ENCODE measurements at regions not wholly inside any gene's neighbourhood (a gene's known extent, or its start where the extent isn't known, plus 50 kb on each side); places are given as distances from the start of the nearest gene placed in this dataset.

DNA sequence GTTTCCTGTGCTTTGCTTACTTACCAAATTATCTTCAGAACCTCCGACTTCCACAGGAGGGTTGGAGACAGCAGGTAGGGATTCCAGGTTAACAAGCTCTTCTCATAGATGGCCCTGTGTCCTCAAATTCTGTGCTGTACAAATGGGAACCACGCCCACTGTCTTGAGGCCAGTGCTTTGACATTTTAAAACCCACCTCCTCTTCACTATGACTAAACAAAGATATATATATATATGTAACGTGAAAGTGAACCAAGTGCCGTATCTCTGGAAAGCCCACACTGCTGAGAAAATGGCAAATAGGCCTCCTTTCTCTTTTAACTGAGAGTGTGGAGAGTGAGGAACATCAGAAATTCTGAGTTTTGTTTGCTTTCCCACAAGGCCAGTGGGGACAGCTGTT, 99.6 kb downstream of the ZBTB18 start:
- no peak overlapping the region for H2AFZ ChIP-seq (ENCODE audit: low read depth, low read length)

GRCh38 chr1:244151537-244151936, 100.5 kb downstream of the ZBTB18 start:
- Histone ChIP-seq H3K9ac (ENCODE audit: low read length) (no peak overlapping the region), H3F3A (ENCODE audit: insufficient read depth, low read length, poor library complexity, severe bottlenecking) (no peaks in the 10 kb centered on the region), H4K20me1 (ENCODE audit: insufficient read depth) (no peaks in the 10 kb centered on the region), H3K4me2 (ENCODE audit: low read length) (no peak overlapping the region), H3K79me2 (replicated peaks; ENCODE audit: insufficient read depth, low read length) (no peaks in the 10 kb centered on the region), H3K4me3 (ENCODE audit: low read length) (no peak overlapping the region), H3K27ac (ENCODE audit: low read length) (no peak overlapping the region), H3K36me3 (ENCODE audit: insufficient read depth, low read length) (no peaks in the 10 kb centered on the region), H2AFZ (ENCODE audit: low read depth, low read length) (no peak overlapping the region), H3K9me3 (ENCODE audit: low read length) (no peaks in the 10 kb centered on the region), H3K27me3 (ENCODE audit: insufficient read depth, low read depth, low read length) (no peaks in the 10 kb centered on the region), H3K9me2 (ENCODE audit: insufficient read depth, low read length) (no peaks in the 10 kb centered on the region)
- TF ChIP-seq POLR2AphosphoS5 (IDR thresholded peaks at IDR 0.05) (no peak), TAF1 (IDR thresholded peaks at IDR 0.05; ENCODE audit: low read depth) (no peak), EP300 (conservative IDR thresholded peaks at IDR 0.05; ENCODE audit: poor library complexity, severe bottlenecking) (no peak), EZH2 (IDR thresholded peaks at IDR 0.05; ENCODE audit: borderline replicate concordance, insufficient read depth, low read length, poor library complexity, severe bottlenecking) (no peak), SMC3 (conservative IDR thresholded peaks at IDR 0.05; ENCODE audit: poor library complexity) (no peak), RAD21 (conservative IDR thresholded peaks at IDR 0.05) (no peak), MXI1 (conservative IDR thresholded peaks at IDR 0.05; ENCODE audit: poor library complexity, severe bottlenecking) (no peak)
- TF ChIP-seq, protein P1, sequence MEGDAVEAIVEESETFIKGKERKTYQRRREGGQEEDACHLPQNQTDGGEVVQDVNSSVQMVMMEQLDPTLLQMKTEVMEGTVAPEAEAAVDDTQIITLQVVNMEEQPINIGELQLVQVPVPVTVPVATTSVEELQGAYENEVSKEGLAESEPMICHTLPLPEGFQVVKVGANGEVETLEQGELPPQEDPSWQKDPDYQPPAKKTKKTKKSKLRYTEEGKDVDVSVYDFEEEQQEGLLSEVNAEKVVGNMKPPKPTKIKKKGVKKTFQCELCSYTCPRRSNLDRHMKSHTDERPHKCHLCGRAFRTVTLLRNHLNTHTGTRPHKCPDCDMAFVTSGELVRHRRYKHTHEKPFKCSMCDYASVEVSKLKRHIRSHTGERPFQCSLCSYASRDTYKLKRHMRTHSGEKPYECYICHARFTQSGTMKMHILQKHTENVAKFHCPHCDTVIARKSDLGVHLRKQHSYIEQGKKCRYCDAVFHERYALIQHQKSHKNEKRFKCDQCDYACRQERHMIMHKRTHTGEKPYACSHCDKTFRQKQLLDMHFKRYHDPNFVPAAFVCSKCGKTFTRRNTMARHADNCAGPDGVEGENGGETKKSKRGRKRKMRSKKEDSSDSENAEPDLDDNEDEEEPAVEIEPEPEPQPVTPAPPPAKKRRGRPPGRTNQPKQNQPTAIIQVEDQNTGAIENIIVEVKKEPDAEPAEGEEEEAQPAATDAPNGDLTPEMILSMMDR (IDR thresholded peaks at IDR 0.05; ENCODE audit: poor library complexity, severe bottlenecking), result no peak
- TF ChIP-seq, protein P2, sequence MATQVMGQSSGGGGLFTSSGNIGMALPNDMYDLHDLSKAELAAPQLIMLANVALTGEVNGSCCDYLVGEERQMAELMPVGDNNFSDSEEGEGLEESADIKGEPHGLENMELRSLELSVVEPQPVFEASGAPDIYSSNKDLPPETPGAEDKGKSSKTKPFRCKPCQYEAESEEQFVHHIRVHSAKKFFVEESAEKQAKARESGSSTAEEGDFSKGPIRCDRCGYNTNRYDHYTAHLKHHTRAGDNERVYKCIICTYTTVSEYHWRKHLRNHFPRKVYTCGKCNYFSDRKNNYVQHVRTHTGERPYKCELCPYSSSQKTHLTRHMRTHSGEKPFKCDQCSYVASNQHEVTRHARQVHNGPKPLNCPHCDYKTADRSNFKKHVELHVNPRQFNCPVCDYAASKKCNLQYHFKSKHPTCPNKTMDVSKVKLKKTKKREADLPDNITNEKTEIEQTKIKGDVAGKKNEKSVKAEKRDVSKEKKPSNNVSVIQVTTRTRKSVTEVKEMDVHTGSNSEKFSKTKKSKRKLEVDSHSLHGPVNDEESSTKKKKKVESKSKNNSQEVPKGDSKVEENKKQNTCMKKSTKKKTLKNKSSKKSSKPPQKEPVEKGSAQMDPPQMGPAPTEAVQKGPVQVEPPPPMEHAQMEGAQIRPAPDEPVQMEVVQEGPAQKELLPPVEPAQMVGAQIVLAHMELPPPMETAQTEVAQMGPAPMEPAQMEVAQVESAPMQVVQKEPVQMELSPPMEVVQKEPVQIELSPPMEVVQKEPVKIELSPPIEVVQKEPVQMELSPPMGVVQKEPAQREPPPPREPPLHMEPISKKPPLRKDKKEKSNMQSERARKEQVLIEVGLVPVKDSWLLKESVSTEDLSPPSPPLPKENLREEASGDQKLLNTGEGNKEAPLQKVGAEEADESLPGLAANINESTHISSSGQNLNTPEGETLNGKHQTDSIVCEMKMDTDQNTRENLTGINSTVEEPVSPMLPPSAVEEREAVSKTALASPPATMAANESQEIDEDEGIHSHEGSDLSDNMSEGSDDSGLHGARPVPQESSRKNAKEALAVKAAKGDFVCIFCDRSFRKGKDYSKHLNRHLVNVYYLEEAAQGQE (IDR thresholded peaks at IDR 0.05; ENCODE audit: borderline replicate concordance), result no peak

More for the DNA sequence above, 99.6 kb downstream of the ZBTB18 start:
- H3K4me2 ChIP-seq (ENCODE audit: low read length), result no peak overlapping the region
- no peaks in the 10 kb centered on the region for H3K9me2 ChIP-seq (ENCODE audit: insufficient read depth, low read length)
- no peak overlapping the region for H3K27ac ChIP-seq (ENCODE audit: low read length)
- TF ChIP-seq RAD21 (conservative IDR thresholded peaks at IDR 0.05), result no peak
- TF ChIP-seq SMC3 (conservative IDR thresholded peaks at IDR 0.05; ENCODE audit: poor library complexity), result no peak
- no peak for TF ChIP-seq TAF1 (IDR thresholded peaks at IDR 0.05; ENCODE audit: low read depth)
- no peak for TF ChIP-seq EZH2 (IDR thresholded peaks at IDR 0.05; ENCODE audit: borderline replicate concordance, insufficient read depth, low read length, poor library complexity, severe bottlenecking)
- no peak for TF ChIP-seq EP300 (conservative IDR thresholded peaks at IDR 0.05; ENCODE audit: poor library complexity, severe bottlenecking)
- TF ChIP-seq, protein P1 (IDR thresholded peaks at IDR 0.05; ENCODE audit: poor library complexity, severe bottlenecking), result no peak
- TF ChIP-seq, protein P2 (IDR thresholded peaks at IDR 0.05; ENCODE audit: borderline replicate concordance), result no peak
- H3K27me3 ChIP-seq (ENCODE audit: insufficient read depth, low read depth, low read length), result no peaks in the 10 kb centered on the region
- H4K20me1 ChIP-seq (ENCODE audit: insufficient read depth), result no peaks in the 10 kb centered on the region
- no peaks in the 10 kb centered on the region for H3F3A ChIP-seq (ENCODE audit: insufficient read depth, low read length, poor library complexity, severe bottlenecking)
- no peak overlapping the region for H3K4me3 ChIP-seq (ENCODE audit: low read length)
- H3K9me3 ChIP-seq (ENCODE audit: low read length), result no peaks in the 10 kb centered on the region
- H3K9ac ChIP-seq (ENCODE audit: low read length), result no peak overlapping the region
- H3K36me3 ChIP-seq (ENCODE audit: insufficient read depth, low read length), result no peaks in the 10 kb centered on the region
- no peaks in the 10 kb centered on the region for H3K79me2 ChIP-seq (replicated peaks; ENCODE audit: insufficient read depth, low read length)
